ENCODE measurements at regions not wholly inside any gene's neighbourhood (a gene's known extent, or its start where the extent isn't known, plus 50 kb on each side); places are given as distances from the start of the nearest gene placed in this dataset.

GRCh38 chr14:85106506-85106905 lies 423.4 kb upstream of the FLRT2 start:
- TF ChIP-seq FOXK2 (IDR thresholded peaks at IDR 0.05) (no peak), SP1 (IDR thresholded peaks at IDR 0.05) (no peak), ELF4 (IDR thresholded peaks at IDR 0.05) (no peak), BHLHE40 (IDR thresholded peaks at IDR 0.05; ENCODE audit: borderline replicate concordance) (no peak), LEF1 (IDR thresholded peaks at IDR 0.05; ENCODE audit: borderline replicate concordance) (no peak), HDGF (IDR thresholded peaks at IDR 0.05; ENCODE audit: borderline replicate concordance) (no peak), TARDBP (IDR thresholded peaks at IDR 0.05) (no peak), FOXM1 (IDR thresholded peaks at IDR 0.05; ENCODE audit: borderline replicate concordance) (no peak), PKNOX1 (IDR thresholded peaks at IDR 0.05) (no peak), ARNT (IDR thresholded peaks at IDR 0.05) (no peak)
